ENCODE measurements at regions not wholly inside any gene's neighbourhood (a gene's known extent, or its start where the extent isn't known, plus 50 kb on each side); places are given as distances from the start of the nearest gene placed in this dataset.

GRCh38 chr4:4746444-4746843 is 113.0 kb upstream of the MSX1 start:
- intact Hi-C loops (cut with DNase I; ENCODE audit: low total_unique reads) (no loop called here), in situ Hi-C loops (cut with MboI; ENCODE audit: low pct_ligation_motif_present in 1 of 4, low pct_unique_long_range_greater_than_20kb in 1 of 4, low sequenced_read_pairs in 3 of 4) (no loop called here)
- no peak for DNase-seq
- TF ChIP-seq POLR2A (IDR thresholded peaks at IDR 0.05): no peak
- no peak for TF ChIP-seq POLR2AphosphoS5 (IDR thresholded peaks at IDR 0.05)
- TF ChIP-seq EP300 (IDR thresholded peaks at IDR 0.05; ENCODE audit: low read depth): no peak
- no peak for TF ChIP-seq CTCF (IDR thresholded peaks at IDR 0.05)
- no peaks in the 10 kb centered on the region for H3K27me3 ChIP-seq
- no peak overlapping the region for H3K4me3 ChIP-seq
- no peak overlapping the region for H3K27ac ChIP-seq
- peaks cover 5 to 14% of the 10 kb centered on the region in 2 donors for H3K9me3 ChIP-seq
- no peaks in the 10 kb centered on the region for H3K4me1 ChIP-seq
- 81% methylated on average over 1 of the region's 1 CpG; no CpG with 5 or more reads in 1 of the 2 donors for WGBS, 2 donors (ENCODE audit: low coverage in 1 of 2)
- no peaks in the 10 kb centered on the region for H3K36me3 ChIP-seq

GRCh38 chr4:4740071-4740470 is 119.4 kb upstream of the MSX1 start:
- no peaks in the 10 kb centered on the region for H3K9me3 ChIP-seq
- intact Hi-C loops (cut with DNase I; ENCODE audit: low total_unique reads): no loop called here
- H3K4me1 ChIP-seq: no peaks in the 10 kb centered on the region
- DNase-seq: no peak
- in situ Hi-C loops (cut with MboI; ENCODE audit: low pct_ligation_motif_present in 1 of 4, low pct_unique_long_range_greater_than_20kb in 1 of 4, low sequenced_read_pairs in 3 of 4): no loop called here
- H3K27me3 ChIP-seq: no peaks in the 10 kb centered on the region
- H3K27ac ChIP-seq: no peak overlapping the region
- TF ChIP-seq POLR2AphosphoS5 (IDR thresholded peaks at IDR 0.05): no peak
- TF ChIP-seq EP300 (IDR thresholded peaks at IDR 0.05; ENCODE audit: low read depth): no peak
- no peak for TF ChIP-seq CTCF (IDR thresholded peaks at IDR 0.05)
- no peak for TF ChIP-seq POLR2A (IDR thresholded peaks at IDR 0.05)
- no peaks in the 10 kb centered on the region for H3K36me3 ChIP-seq
- H3K4me3 ChIP-seq: no peak overlapping the region

GRCh38 chr4:4735870-4736269 is 123.6 kb upstream of the MSX1 start:
- Histone ChIP-seq H3K9me3 (no peaks in the 10 kb centered on the region), H3K36me3 (no peaks in the 10 kb centered on the region), H3K4me3 (no peak overlapping the region), H3K27ac (no peak overlapping the region), H3K27me3 (no peaks in the 10 kb centered on the region), H3K4me1 (no peaks in the 10 kb centered on the region)
- 46 to 68% methylated on average over 4 to 6 of the region's 6 CpGs for WGBS, 2 donors (ENCODE audit: low coverage in 1 of 2)
- TF ChIP-seq POLR2A (IDR thresholded peaks at IDR 0.05) (no peak), EP300 (IDR thresholded peaks at IDR 0.05; ENCODE audit: low read depth) (no peak), POLR2AphosphoS5 (IDR thresholded peaks at IDR 0.05) (no peak), CTCF (IDR thresholded peaks at IDR 0.05) (no peak)
- intact Hi-C loops (cut with DNase I; ENCODE audit: low total_unique reads) (no loop called here), in situ Hi-C loops (cut with MboI; ENCODE audit: low pct_ligation_motif_present in 1 of 4, low pct_unique_long_range_greater_than_20kb in 1 of 4, low sequenced_read_pairs in 3 of 4) (no loop called here)
- DNase-seq: no peak

GRCh38 chr4:4735136-4735750 is 124.2 kb upstream of the MSX1 start:
- TF ChIP-seq POLR2A (IDR thresholded peaks at IDR 0.05): no peak
- TF ChIP-seq CTCF (IDR thresholded peaks at IDR 0.05): no peak
- no peak for TF ChIP-seq EP300 (IDR thresholded peaks at IDR 0.05; ENCODE audit: low read depth)
- TF ChIP-seq POLR2AphosphoS5 (IDR thresholded peaks at IDR 0.05): no peak
- no peaks in the 10 kb centered on the region for H3K36me3 ChIP-seq
- in situ Hi-C loops (cut with MboI; ENCODE audit: low pct_ligation_motif_present in 1 of 4, low pct_unique_long_range_greater_than_20kb in 1 of 4, low sequenced_read_pairs in 3 of 4): no loop called here
- 68 to 70% methylated on average over 8 to 9 of the region's 9 CpGs for WGBS, 2 donors (ENCODE audit: low coverage in 1 of 2)
- intact Hi-C loops (cut with DNase I; ENCODE audit: low total_unique reads): no loop called here
- DNase-seq: no peak
- H3K4me3 ChIP-seq: no peak overlapping the region
- H3K27ac ChIP-seq: no peak overlapping the region
- no peaks in the 10 kb centered on the region for H3K27me3 ChIP-seq
- H3K4me1 ChIP-seq: no peaks in the 10 kb centered on the region
- no peaks in the 10 kb centered on the region for H3K9me3 ChIP-seq
